HepG2 (cell line): ENCODE measurements at regions not wholly inside any gene's neighbourhood (a gene's known extent, or its start where the extent isn't known, plus 50 kb on each side); places are given as distances from the start of the nearest gene placed in this dataset.

Source experiments
- ATAC-seq: fragments of 200-7000 bp; cut with Tn5 transposase; 3 replicates; pipeline ENCODE4 v1.9.1; 2020; ENCODE audit warnings: mild to moderate bottlenecking, moderate library complexity
- BruUV-seq: library from RNA; stranded (reverse); fragments of 400-500 nt; replicated peaks from 2 replicates; lab custom pipeline; 2021; lab: Mats Ljungman, UMichigan
- CTCF ChIA-PET: fragments of 300-600 bp; formaldehyde crosslinking; extraction: SDS; loops from one replicate; lab custom pipeline; 2021; ENCODE audit warnings: low total read pairs, inconsistent platforms, low intra/inter-chr PET ratio; lab: Yijun Ruan, JAX
- POLR2A ChIA-PET: fragments of 350-600 bp; sonication (Branson Sonifier 250); formaldehyde crosslinking; loops from one replicate; lab custom pipeline; 2020; ENCODE audit warnings: antibody characterized with exemption, inconsistent platforms; lab: Yijun Ruan, JAX
- DNase-seq: peaks from one replicate; pipeline ENCODE4 v3.0.0-alpha.2; 2015; ENCODE audit warnings: low spot score
- FAIRE-seq: peaks from 3 replicates; lab custom pipeline; 2011; peaks lifted over from hg19 to GRCh38; lab: Jason Lieb, UNC
- H2AFZ ChIP-seq: one replicate; pipeline ENCODE4 v1.6.1; 2011; ENCODE audit warnings: low read length, inconsistent platforms
- H3K27ac ChIP-seq: fragments of 300-600 bp; 3 replicates; pipeline ENCODE4 v1.8.0; 2011; ENCODE audit warnings: mixed run types, mild to moderate bottlenecking, mixed read lengths, low read length, inconsistent platforms; ENCODE audit not compliant: insufficient read depth; ENCODE audit errors: extremely low read length
- H3K27me3 ChIP-seq, 2 experiments: fragments of 200-600 bp in 1 of 2; 2 replicates in 1 of 2; 3 replicates in 1 of 2; pipeline versions ENCODE4 v1.6.0 to v1.8.0; 2011; ENCODE audit warnings: low read length in 2 of 2, mild to moderate bottlenecking in 2 of 2, moderate library complexity in 2 of 2, inconsistent platforms in 1 of 2; ENCODE audit not compliant: insufficient read depth in 2 of 2, control insufficient read depth in 1 of 2
- H3K36me3 ChIP-seq, 2 experiments: fragments of 200-600 bp in 1 of 2; replicated peaks in 1 of 2; 2 replicates in 1 of 2; 3 replicates in 1 of 2; pipeline versions ENCODE4 v1.5.1 to v1.8.0; 2011; ENCODE audit warnings: low read length in 2 of 2, inconsistent platforms in 1 of 2; ENCODE audit not compliant: insufficient read depth in 2 of 2, control insufficient read depth in 1 of 2
- H3K4me1 ChIP-seq: 2 replicates; pipeline ENCODE4 v1.5.1; 2012; ENCODE audit warnings: low read length, inconsistent platforms; ENCODE audit not compliant: insufficient read depth
- H3K4me2 ChIP-seq: 2 replicates; pipeline ENCODE4 v1.6.0; 2011; ENCODE audit warnings: low read depth, low read length, inconsistent platforms
- H3K4me3 ChIP-seq, 3 experiments: fragments of 200-600 bp in 1 of 3; sonication (generic), shearing (Covaris generic) in 1 of 3; replicated peaks in 1 of 3; 2 replicates each; pipeline ENCODE4 v1.5.1; 2011 to 2016; ENCODE audit warnings: low read length in 3 of 3, inconsistent platforms in 2 of 3, low read depth in 2 of 3, mild to moderate bottlenecking in 2 of 3, control low read depth in 1 of 3, mixed read lengths in 1 of 3; ENCODE audit not compliant: insufficient read depth in 1 of 3
- H3K79me2 ChIP-seq: one replicate; pipeline ENCODE4 v1.6.1; 2011; ENCODE audit warnings: low read length, inconsistent platforms; ENCODE audit not compliant: insufficient read depth
- H3K9ac ChIP-seq: 2 replicates; pipeline ENCODE4 v1.6.0; 2011; ENCODE audit warnings: mild to moderate bottlenecking, low read depth, low read length, inconsistent platforms; ENCODE audit not compliant: insufficient read depth
- H3K9me3 ChIP-seq: 2 replicates; pipeline ENCODE4 v1.5.1; 2012; ENCODE audit warnings: mild to moderate bottlenecking, low read length
- H4K20me1 ChIP-seq: 2 replicates; pipeline ENCODE4 v1.6.0; 2011; ENCODE audit warnings: inconsistent platforms, mild to moderate bottlenecking, low read length, moderate library complexity; ENCODE audit not compliant: insufficient read depth
- CHD2 ChIP-seq: IDR thresholded peaks from 2 replicates; pipeline ENCODE4 v1.6.1; 2011; ENCODE audit warnings: low read depth, low read length, improper control_type of control experiment
- HNRNPK ChIP-seq: fragments of 200-400 bp; formaldehyde crosslinking; IDR thresholded peaks from 2 replicates; pipeline ENCODE4 v1.6.1; 2018; ENCODE audit warnings: low read length, low read depth, moderate library complexity, mild to moderate bottlenecking; ENCODE audit not compliant: poor library complexity, severe bottlenecking
- NAIF1 ChIP-seq: sonication (generic); formaldehyde crosslinking; IDR thresholded peaks from 2 replicates; pipeline ENCODE4 v1.5.0; 2020; ENCODE audit warnings: mild to moderate bottlenecking, missing genetic modification reagents, borderline replicate concordance
- SNRNP70 ChIP-seq: fragments of 200-400 bp; formaldehyde crosslinking; IDR thresholded peaks from 2 replicates; pipeline ENCODE4 v1.6.1; 2017; ENCODE audit warnings: mild to moderate bottlenecking, low read depth, low read length, moderate library complexity
- THAP7 ChIP-seq: sonication (generic); formaldehyde crosslinking; IDR thresholded peaks from 2 replicates; pipeline ENCODE4 v1.8.1; 2023; ENCODE audit warnings: mild to moderate bottlenecking, missing genetic modification reagents
- THYN1 ChIP-seq: sonication (generic); formaldehyde crosslinking; IDR thresholded peaks from 2 replicates; pipeline ENCODE4 v1.8.1; 2023; ENCODE audit warnings: low read depth, mild to moderate bottlenecking, moderate library complexity, missing genetic modification reagents, borderline replicate concordance
- ZBTB49 ChIP-seq: sonication (generic); formaldehyde crosslinking; IDR thresholded peaks from 2 replicates; pipeline ENCODE4 v1.4.0; 2020; ENCODE audit warnings: missing genetic modification reagents, borderline replicate concordance
- WGBS: methylation state at CpG from one replicate; pipeline ENCODE4 v1.1.6; 2017; ENCODE audit warnings: low lambda C conversion rate; 5-methylcytosine and 5-hydroxymethylcytosine counted together
- in situ Hi-C: cut with HindIII; loops from 2 replicates; pipeline ENCODE4 v1.10.0; 2017; ENCODE audit warnings: low pct_unique_long_range_greater_than_20kb; ENCODE audit not compliant: extremely low pct_ligation_motif_present
- intact Hi-C: fragments of 100-400 bp; cut with micrococcal nuclease; formaldehyde crosslinking; loops from one replicate; pipeline ENCODE4 v1.10.0; 2022; ENCODE audit not compliant: unreplicated experiment
- TF ChIP-seq, protein P1 (sequence below): sonication (generic); formaldehyde crosslinking; conservative IDR thresholded peaks from 2 replicates; pipeline ENCODE4 v1.8.0; 2022; ENCODE audit warnings: low read depth, missing genetic modification reagents
- TF ChIP-seq, protein P2 (sequence below), 2 experiments: sonication (generic) in 1 of 2; formaldehyde crosslinking in 1 of 2; IDR thresholded peaks; 2 replicates each; pipeline versions ENCODE4 v1.4.0 to v1.6.1; 2016 to 2020; ENCODE audit warnings: borderline replicate concordance in 1 of 2, low read depth in 1 of 2, mild to moderate bottlenecking in 1 of 2, missing genetic modification reagents in 1 of 2

- H3K9ac ChIP-seq, result no peak overlapping the region
- 27% methylated on average over 3 of the region's 3 CpGs for WGBS
- H3K9me3 ChIP-seq, result peaks cover 87% of the 10 kb centered on the region
- H4K20me1 ChIP-seq, result no peaks in the 10 kb centered on the region
- POLR2A ChIA-PET, result no interaction called here
- no peak for FAIRE-seq
- TF ChIP-seq THYN1 (CRISPR knock-in tag), result no peak
- TF ChIP-seq, protein P1, sequence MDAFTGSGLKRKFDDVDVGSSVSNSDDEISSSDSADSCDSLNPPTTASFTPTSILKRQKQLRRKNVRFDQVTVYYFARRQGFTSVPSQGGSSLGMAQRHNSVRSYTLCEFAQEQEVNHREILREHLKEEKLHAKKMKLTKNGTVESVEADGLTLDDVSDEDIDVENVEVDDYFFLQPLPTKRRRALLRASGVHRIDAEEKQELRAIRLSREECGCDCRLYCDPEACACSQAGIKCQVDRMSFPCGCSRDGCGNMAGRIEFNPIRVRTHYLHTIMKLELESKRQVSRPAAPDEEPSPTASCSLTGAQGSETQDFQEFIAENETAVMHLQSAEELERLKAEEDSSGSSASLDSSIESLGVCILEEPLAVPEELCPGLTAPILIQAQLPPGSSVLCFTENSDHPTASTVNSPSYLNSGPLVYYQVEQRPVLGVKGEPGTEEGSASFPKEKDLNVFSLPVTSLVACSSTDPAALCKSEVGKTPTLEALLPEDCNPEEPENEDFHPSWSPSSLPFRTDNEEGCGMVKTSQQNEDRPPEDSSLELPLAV (CRISPR knock-in tag), result no peak
- TF ChIP-seq NAIF1, result no peak
- TF ChIP-seq CHD2, result no peak
- TF ChIP-seq ZBTB49 (CRISPR knock-in tag), result no peak
- no peak for TF ChIP-seq HNRNPK
- TF ChIP-seq, protein P2, sequence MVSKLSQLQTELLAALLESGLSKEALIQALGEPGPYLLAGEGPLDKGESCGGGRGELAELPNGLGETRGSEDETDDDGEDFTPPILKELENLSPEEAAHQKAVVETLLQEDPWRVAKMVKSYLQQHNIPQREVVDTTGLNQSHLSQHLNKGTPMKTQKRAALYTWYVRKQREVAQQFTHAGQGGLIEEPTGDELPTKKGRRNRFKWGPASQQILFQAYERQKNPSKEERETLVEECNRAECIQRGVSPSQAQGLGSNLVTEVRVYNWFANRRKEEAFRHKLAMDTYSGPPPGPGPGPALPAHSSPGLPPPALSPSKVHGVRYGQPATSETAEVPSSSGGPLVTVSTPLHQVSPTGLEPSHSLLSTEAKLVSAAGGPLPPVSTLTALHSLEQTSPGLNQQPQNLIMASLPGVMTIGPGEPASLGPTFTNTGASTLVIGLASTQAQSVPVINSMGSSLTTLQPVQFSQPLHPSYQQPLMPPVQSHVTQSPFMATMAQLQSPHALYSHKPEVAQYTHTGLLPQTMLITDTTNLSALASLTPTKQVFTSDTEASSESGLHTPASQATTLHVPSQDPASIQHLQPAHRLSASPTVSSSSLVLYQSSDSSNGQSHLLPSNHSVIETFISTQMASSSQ (IDR thresholded peaks at IDR 0.05; ENCODE audit: low read depth), result no peak
- TF ChIP-seq, protein P2 (CRISPR knock-in tag; IDR thresholded peaks at IDR 0.05; ENCODE audit: borderline replicate concordance), result no peak
- TF ChIP-seq THAP7 (CRISPR knock-in tag), result no peak
- no peak for TF ChIP-seq SNRNP70
- no peak overlapping the region for H3K4me3 ChIP-seq
- ATAC-seq, result no peak
- in situ Hi-C loops (no loop called here), intact Hi-C loops (no loop called here)
- H3K27me3 ChIP-seq, result no peaks in the 10 kb centered on the region
- H3K79me2 ChIP-seq, result no peaks in the 10 kb centered on the region
- no peak overlapping the region for H3K27ac ChIP-seq
- CTCF ChIA-PET, result no interaction called here
- no peaks in the 10 kb centered on the region for H3K4me1 ChIP-seq
- no TSS peak for BruUV-seq
- H3K4me2 ChIP-seq, result no peak overlapping the region
- H2AFZ ChIP-seq, result no peak overlapping the region
- no peaks in the 10 kb centered on the region for H3K36me3 ChIP-seq
- no peak for DNase-seq
Observed at GRCh38 chr9:118957585-118957984, 411.6 kb downstream of the BRINP1 start.
